ENCODE measurements at regions not wholly inside any gene's neighbourhood (a gene's known extent, or its start where the extent isn't known, plus 50 kb on each side); places are given as distances from the start of the nearest gene placed in this dataset.

DNA sequence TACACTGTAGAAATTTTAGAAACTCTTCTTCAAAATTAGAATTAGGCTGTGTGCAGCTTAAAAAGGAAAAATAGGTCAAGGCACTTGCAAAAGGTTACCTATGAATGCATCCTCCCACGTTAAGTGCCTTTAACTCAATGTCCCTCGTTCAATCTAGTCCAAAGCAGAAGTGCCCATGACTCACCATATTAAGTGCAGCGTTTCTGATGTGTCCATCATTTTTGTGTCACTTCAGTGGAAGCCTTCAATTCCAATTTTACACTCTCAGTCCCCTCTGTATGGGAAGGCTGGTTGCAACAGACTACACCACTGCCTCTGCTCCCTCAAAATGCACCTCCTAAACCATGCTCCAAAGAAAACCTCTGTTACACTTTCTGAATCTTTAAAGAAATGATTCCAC lies 53.4 kb downstream of the FOXB1 start:
- no peak for DNase-seq (ENCODE audit: low spot score)

DNA sequence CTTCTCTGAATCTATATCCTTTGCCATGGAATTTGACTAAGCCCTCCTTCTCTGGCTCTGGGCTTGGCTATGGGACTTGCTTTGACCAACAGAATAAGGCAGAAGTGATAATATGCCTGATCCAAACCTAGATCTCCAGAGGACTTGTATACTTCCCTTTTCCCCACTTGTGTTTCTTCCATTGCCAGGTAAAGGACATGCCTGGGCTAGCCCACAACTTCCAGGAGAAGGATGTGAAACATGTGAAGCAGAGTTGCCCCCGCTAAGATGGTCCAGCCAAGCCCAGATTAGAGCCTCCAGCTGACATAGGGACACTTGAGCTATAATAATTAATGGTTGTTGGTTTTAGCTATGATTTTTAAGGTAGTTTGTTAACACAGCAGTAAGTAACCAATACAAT lies 55.1 kb downstream of the FOXB1 start:
- no peak for DNase-seq (ENCODE audit: low spot score)

DNA sequence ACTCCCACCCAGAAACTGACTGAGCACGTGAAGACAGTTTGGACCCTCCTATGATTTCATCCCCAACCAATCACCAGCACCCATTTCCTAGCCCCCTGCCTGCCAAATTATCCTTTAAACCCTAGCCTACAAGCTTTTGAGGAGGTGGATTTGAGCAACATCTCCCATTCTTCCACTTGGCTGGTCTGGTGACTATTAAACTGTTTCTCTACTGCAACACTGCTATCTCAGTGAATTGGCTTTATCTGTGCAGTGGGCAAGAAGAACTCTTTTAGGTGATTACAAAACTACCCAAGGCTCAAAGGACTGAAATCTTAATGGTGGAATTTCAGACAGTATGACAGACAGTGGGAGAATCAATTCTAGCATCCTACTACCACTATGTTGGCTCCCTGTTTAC lies 57.6 kb downstream of the FOXB1 start:
- DNase-seq (ENCODE audit: low spot score) = no peak

DNA sequence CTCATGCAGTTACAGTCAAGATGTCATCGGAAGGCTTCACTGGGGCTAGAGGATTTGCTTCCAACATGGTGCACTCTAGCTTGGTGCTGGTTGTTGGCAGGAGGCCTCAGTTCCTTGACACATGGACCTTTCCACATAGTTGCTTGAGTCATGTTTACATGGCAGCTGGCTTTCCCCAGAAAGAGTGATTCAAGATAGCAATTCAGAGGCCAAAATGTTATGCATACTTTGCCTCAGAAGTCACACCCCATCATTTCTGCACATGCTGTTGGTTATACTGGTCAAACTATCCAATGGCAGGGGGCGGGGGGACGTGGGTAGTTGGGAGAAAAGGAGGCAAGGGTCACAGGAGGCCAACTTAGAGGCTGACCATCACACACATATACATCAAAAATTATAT lies 58.7 kb downstream of the FOXB1 start:
- no peak for DNase-seq (ENCODE audit: low spot score)

DNA sequence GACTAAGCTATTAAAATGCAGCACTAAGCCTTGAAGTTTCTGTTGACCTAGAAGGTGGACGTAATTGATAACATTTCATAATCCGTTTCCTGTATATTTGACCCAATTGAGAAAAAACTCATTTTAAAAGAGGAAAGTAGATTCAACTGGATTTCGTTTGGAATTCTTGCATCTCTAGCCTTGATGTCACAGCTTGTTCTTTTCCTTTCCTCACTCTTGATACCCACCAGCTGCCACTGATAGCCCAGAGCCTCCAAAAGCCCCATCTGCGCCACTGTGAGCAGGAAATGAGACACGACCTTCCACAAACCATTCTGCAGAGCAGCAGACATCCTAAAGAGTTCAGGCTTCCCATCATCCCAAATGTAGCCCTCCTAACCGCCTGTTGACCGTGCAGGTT lies 61.8 kb downstream of the FOXB1 start:
- DNase-seq (ENCODE audit: low spot score) = no peak

DNA sequence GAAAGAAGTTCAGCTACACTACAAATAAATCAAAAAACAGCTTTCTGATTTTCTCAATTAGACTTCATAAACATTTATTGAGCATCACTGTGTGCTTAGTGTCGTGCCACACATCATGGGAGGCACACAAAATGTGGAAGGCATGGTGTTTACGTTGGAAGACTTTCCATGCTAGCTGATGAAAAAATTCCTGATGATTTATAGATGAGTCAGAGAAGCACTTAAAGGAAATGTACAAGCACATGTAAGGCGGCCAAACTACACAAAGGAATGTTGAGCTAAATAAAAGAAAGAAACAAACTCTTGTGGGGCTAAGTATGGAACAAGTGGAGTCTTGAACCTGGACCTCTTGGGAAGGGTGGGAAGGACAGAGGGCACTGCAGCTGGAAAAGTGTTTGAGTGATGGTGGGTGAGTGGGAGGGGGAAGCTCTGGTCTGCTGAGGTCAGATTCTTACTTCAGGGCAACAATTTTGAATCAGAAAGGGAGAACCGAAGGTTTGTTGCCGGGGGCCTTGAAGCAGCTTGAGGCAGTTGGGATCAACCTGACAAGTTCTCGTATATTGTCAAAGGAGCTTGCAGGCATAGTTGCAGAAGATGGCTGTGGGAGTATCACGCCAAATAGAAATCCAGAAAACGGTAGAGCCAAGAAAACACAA lies 66.9 kb downstream of the FOXB1 start:
- DNase-seq (ENCODE audit: low spot score) = peak; percentile 63

DNA sequence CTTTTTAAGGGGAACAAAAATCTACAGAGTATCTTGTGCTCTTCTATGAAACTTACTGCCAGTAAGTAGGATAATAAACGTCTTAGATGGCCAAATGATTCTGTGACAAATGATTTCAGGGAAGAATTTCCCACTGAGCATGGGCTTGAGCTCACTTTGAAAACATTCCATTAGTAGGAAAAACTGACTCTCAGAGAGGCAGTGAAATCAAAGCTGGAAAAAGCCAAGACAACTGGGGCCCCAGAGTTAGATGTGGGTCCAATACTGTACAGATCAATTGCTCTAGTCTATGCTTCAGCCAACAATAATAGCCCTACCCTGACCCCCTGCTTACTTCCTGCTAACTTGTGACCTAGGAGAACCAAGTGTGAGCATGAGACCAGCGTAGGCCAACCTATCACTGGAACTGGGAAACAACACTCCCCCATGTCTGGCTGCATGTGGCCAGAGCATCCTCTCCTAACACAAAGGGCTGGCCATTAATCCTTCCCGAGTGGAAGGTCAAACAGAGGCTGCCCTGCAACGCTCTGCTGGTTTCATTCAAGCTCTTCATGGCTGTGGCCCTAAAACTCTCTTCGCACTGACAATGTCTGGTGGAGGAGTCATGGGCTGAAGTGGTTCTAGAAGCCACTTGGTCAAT lies 68.8 kb downstream of the FOXB1 start:
- no peak for DNase-seq (ENCODE audit: low spot score)

DNA sequence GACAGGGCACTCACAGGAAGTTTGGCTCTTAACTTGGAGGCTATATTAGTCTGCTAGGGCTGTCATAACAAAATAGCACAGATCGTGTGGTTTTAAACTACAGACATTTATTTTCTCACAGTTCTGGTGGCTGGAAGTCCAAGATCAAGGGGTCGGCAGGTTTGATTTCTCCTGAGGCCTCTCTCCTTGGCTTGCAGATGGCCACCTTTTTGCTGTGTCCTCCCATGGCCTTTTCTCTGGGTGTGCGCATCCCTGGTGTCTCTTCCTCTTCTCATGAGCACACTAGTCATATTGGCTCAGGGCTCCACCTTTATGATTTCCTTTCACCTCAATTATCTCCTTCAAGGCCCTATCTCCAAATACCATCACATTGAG lies 69.3 kb downstream of the FOXB1 start:
- DNase-seq (ENCODE audit: low spot score) = no peak

DNA sequence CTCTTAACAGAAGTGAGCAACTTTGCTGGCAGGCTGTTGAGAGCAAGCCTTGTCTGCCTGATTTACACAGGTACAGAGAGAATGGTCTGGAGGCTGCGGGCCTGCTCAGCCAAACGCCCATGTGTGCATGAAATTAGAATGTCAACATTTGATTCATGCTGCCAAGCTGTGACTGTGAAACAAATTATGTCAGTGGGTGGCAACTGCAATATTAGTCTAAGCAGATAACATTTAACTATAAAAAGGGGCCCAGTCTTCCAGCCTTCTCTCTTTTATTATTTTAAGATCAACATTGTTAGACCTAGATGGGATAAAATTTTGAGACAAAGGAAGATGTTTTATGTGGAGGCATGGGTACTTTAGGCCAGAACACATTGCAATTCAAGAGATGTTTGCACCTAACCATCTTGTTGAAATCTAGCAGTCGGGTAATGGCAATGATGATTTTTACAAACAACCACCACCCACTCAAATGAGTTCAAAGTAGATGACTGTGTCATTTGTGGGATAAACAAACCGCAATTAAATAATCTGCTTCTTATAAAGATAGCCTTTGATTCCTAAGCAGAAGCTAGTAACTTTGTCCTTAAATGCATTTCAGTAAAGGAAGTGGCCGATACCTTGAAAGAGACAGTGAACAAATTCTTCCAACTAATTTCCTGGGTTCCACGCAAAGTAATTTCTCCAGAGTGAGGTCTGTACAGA lies 70.2 kb downstream of the FOXB1 start:
- DNase-seq (ENCODE audit: low spot score) = no peak

DNA sequence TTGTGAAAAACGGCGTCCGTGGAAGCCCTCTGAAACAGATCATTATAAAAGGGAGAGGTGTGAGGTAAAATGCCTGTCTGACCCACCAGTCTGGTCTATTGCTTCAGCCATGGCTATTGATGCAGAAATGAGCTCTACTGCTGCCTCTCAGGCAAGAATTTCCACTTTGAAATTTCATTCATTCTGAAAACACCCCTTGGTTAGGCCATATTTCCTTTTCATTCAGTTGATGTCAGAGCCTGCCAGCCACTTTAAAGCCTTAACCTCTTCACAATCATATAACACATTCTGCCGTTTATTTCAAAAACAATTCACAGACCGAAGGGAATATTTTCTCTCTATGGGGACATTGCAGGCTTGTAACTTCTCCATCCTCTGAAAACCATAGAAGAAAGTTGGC lies 71.9 kb downstream of the FOXB1 start:
- no peak for DNase-seq (ENCODE audit: low spot score)

DNA sequence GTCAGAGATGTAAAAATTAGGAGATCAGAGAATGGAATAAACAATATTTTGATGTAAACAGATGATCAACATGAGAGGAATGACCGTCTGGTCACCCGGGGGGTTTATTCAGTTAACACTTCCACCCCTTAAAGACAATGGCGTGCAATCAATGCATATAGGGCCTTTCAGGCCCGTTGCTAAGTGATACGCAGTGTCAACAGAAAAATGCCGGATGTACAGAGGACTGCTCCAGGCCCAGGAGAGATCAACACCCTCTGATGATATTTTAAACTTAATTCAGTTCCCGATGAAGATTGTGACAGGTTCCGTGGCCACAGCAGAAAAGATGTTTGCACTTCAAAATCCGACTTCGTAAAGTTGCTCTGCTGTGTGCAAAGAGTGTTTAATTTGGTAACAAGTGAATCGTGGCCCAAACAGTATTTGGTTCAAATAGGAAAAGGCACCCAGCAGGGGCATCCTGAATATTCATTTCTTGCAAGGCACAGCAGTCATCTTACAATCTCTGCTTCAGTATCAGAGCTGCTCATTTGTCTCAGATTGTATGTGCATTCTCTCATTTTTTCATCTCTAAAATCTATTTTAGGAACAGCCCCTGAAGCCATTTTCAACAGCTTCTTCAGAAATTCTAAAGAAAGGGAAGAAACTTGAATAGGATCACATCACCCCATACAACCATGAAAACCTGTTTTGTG lies 72.6 kb downstream of the FOXB1 start:
- no peak for DNase-seq (ENCODE audit: low spot score)

DNA sequence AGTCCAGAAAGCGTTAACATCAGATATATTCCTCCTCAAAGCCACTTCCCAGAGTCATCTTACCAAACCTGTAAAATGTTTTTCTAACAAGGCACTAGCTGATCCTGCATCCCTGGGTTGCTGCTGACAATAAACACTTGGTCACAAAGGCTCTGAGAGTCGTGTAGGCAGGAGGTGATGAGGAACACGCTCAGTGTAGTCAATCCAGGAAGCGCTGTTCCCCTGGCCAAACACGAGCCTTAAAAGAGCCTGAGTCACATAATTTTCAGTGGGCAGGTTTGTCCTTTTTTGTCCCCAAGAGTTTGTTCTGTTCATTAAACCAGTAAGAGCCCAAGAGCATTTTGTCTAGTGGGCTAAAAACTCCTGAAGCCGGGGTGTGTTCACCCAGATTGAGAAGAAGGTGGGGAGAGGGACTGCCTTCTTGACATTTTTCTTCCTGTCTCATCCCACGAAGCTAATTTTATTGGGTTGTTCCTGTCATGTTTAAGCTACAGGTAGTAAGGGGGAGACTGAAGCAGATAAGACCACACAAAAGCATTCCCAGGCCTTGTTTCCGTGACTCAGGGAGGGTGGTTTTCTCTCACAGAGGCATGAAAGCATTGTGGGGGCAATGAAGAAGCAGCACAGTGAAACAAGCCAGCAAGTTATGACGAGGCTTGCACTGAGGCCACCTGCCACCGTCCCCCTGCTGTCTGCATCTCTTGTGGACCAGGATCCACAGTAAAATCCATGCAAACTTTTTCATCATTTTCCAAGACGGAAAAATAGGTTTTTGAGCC lies 73.7 kb downstream of the FOXB1 start:
- no peak for DNase-seq (ENCODE audit: low spot score)

DNA sequence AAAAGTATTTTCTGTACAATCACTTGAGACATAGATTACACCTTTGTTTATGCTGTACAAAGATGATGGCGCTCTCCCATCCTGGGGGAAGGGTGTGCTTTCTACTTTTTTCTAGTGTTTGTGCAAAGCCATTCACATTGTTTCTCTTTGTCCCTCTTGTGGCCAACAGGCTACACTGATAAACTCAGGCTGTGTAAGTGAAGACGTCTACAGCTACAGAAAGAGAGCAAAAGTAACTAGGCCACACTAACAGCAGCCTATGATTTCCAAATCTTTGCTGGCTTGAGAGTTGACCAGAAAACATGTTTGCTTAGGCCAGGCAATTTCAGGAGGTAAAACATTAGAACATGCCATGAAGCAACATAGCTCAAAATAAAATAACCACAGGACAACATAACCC lies 75.1 kb downstream of the FOXB1 start:
- no peak for DNase-seq (ENCODE audit: low spot score)

DNA sequence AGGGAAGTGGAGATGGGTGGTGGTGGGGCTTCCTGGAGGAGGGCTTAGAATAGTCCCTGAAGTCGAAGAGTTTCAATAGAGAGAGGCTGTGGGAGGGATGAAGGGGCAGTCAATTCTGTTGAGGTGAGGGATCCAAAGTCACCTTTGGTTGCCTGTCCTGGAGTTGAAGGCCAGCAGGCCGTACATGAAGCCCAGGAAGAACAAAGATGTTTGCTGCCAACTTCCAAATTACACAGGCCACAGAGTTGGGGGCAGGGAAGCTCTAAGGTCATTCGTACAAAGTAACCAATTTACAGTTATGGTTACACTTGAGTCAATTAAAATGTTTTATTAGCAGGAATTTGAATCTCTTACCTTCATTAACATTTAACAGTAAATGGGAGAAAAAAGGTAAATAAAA lies 77.9 kb downstream of the FOXB1 start:
- no peak for DNase-seq (ENCODE audit: low spot score)

DNA sequence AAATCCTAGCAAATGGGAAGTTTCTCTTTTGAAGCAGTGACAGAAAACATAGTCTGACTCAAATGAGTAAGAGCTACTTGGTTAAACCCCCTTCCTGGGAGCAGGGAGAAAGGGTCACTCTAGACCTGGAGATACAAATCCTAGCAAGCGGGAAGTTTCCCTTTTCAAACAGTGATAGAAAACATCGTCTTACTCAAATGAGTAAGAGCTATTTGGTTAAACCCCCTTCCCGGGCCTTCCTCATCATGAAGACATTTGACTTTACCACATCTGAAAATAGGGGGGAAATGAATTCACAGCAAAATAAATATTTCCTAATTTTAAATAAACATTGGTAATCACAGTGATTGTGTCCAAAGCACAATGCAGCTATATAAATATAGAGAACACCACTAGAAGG lies 79.2 kb downstream of the FOXB1 start:
- DNase-seq (ENCODE audit: low spot score) = no peak

DNA sequence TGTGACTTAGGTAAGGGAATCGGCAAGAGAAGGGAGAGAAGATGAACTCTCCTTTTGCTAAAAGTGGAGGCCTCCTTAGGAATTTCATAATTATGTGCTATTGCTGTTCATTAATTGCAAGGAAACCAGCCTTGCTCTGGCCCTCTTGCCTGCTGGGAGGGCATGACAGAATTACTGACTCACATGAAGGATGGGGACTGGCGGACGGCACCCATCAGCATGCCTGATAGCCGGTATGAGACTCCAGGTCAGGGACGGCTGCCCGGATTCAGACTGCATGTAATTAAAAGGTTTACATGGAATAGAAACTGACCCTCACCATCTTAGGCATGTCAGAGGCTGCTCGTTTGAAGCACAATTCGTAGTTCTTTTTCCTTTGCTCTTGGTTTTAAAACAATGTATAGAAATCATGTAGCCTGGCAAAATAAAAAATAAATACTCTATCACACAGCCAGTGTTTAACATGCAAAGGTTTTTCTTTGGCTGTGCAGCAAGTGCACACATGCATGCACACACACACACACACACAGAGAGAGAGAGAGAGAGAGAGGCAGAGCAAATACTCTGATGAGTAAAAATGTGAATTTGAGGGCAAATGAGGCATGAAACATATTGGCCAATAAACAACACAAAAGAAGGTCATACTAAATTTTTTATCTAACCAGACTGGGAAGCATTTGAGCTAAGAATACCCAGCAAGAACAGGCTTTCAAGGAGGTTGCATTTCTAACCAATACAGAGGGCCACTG lies 82.7 kb downstream of the FOXB1 start:
- DNase-seq (ENCODE audit: low spot score) = no peak

DNA sequence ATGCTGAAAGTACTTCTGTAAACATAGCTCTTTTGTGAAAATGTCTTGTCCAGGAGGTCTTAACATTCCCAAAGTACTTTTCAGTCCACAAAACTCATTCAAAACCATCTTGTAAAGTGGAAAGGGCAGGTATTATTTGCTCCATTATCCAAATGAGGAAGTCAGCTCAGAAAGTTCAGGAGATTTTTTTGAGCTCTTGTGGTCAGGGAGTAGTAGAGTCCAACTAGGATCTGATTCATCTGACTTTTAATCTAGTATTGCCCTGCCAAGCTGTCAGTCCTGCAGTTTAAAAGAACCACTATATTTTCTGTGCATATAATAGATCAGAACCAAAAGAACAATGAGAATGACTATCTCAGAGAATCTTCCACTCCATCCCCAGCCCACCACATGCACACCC lies 83.5 kb downstream of the FOXB1 start:
- no peak for DNase-seq (ENCODE audit: low spot score)

DNA sequence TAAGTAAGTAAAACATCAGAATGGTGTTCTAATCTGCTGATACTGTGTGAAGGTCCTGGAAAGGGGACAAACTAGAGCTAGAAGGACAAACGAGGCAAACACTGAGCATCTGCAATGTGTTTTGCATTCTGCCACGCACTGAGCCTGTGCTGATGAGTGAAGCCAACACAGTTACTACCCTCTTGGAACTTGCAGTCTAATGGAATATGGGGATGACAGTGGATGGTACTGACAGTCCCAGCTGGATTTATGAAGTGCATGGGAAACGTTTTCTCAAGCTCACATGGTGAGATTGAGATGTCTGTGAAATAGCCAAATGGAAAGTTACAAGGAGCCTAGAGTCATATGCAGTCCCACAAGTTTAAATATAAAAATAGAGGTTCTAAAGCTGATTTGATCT lies 86.6 kb downstream of the FOXB1 start:
- no peak for DNase-seq (ENCODE audit: low spot score)

DNA sequence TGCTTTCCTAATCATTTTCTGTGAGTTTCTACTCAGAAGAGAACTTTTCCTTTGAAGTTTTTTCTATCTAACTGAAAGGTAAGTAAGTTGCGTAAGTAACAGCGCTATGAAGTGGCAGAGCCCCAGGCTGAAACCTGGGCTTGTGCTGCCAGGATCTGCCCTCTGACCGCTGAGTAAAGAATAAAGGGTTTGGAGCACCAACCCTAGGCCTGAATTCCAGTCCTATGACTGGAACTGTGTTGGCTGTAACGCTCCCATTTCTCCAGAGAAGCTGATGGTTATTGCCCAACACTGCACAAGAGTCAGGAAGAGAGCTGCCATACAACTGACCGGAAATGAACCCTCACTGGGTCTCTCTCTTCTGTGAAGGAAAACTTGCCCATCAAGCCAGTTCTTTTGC lies 87.0 kb downstream of the FOXB1 start:
- no peak for DNase-seq (ENCODE audit: low spot score)

DNA sequence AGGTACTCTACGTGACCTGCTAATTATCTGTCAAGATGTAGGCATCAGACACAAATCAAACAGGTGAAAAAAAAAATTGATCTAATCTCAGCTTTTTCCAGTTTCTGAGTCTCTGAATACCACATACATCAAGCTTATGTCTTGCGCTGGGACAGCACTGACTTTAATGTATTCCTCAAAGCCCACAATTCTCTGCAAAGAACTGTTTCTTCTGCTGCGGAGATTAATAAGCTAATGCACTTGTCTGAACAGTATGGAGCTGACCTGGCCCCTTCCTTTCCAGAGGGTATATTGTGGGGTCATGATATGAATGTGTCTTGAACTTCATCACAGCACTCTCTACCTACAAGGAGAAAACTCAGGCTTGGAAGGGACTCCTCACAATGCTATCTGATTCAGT lies 87.8 kb downstream of the FOXB1 start:
- no peak for DNase-seq (ENCODE audit: low spot score)

DNA sequence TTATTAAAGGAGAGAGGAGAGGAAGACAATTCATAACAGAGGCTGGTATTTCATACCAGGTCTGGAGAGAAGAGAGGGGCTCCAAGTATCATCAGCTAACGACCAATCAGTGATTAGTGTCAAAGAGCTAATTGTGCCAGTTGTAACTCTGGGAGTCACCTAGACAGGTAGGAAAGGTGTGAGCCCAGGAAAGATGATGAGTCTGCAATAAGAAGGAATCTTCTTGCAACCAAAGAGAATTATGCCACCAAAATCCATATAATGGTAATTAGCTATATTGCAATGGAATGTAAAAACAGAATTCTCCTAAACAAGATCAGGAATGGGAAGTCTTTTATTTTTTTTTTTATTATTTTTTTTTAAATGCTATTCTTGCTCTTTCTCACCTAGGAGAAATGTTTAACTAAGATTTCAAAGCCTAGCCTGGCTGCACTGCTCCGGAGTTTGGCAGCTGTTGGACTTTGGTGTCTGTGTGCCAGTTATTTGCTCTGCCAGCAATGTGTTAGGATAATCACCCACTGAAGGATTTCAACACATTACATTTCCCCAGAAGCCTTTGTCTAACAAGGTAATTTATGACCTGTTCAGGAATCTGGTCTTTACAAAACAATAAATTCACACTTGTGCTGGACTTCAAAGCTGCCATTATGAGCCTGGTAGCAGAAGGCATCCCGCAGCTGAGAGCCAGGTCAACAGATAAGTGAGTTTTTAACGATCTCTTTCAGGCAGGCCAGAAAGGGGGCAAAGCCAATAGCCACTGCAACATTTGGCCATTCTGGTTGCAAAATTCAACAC lies 89.4 kb downstream of the FOXB1 start:
- DNase-seq (ENCODE audit: low spot score) = no peak
